H1 (cell line): ENCODE measurements at regions not wholly inside any gene's neighbourhood (a gene's known extent, or its start where the extent isn't known, plus 50 kb on each side); places are given as distances from the start of the nearest gene placed in this dataset.

Source experiments
- CTCF ChIA-PET: fragments of 300-600 bp; sonication (Branson Sonifier 250); formaldehyde crosslinking; loops from one replicate; lab custom pipeline; 2021; ENCODE audit not compliant: partially characterized antibody; lab: Charles Lee
- POLR2A ChIA-PET: fragments of 300-600 bp; sonication (Branson Sonifier 250); formaldehyde crosslinking; loops from one replicate; lab custom pipeline; 2021; ENCODE audit warnings: inconsistent platforms; ENCODE audit not compliant: partially characterized antibody; lab: Charles Lee
- DNase-seq, 2 experiments: peaks; one replicate each; pipeline versions ENCODE4 v3.0.0 to v3.0.0-alpha.2; 2010 to 2022; ENCODE audit warnings: low spot score in 2 of 2, low read depth in 1 of 2, mixed read lengths in 1 of 2
- FAIRE-seq: peaks from 2 replicates; lab custom pipeline; 2011; peaks lifted over from hg19 to GRCh38; lab: Jason Lieb, UNC
- H2AFZ ChIP-seq: 2 replicates; pipeline ENCODE4 v1.8.1; 2012; ENCODE audit warnings: low read length, inconsistent platforms
- H2AK5ac ChIP-seq: 2 replicates; pipeline ENCODE4 v1.6.1; 2013; ENCODE audit warnings: low read depth, low read length
- H2BK120ac ChIP-seq: replicated peaks from 2 replicates; pipeline ENCODE3; 2013; ENCODE audit warnings: low read depth, low read length, inconsistent platforms
- H2BK12ac ChIP-seq: 2 replicates; pipeline ENCODE4 v1.6.1; 2013; ENCODE audit warnings: low read depth, low read length
- H2BK15ac ChIP-seq: 2 replicates; pipeline ENCODE4 v1.6.1; 2013; ENCODE audit warnings: low read length
- H2BK20ac ChIP-seq: 2 replicates; pipeline ENCODE4 v1.6.1; 2013; ENCODE audit warnings: low read length
- H2BK5ac ChIP-seq: 2 replicates; pipeline ENCODE4 v1.6.1; 2013; ENCODE audit warnings: low read depth, low read length
- H3K14ac ChIP-seq: 2 replicates; pipeline ENCODE4 v1.6.1; 2013; ENCODE audit warnings: inconsistent platforms; ENCODE audit not compliant: insufficient read length
- H3K18ac ChIP-seq: 2 replicates; pipeline ENCODE4 v1.6.1; 2013; ENCODE audit warnings: low read length; ENCODE audit errors: extremely low read depth
- H3K23ac ChIP-seq: 2 replicates; pipeline ENCODE4 v1.6.1; 2013; ENCODE audit warnings: inconsistent platforms; ENCODE audit not compliant: insufficient read length
- H3K23me2 ChIP-seq: 2 replicates; pipeline ENCODE4 v1.6.1; 2013; ENCODE audit warnings: low read depth, low read length
- H3K27ac ChIP-seq: 2 replicates; pipeline ENCODE4 v1.6.1; 2011; ENCODE audit warnings: low read depth, low read length, inconsistent platforms
- H3K27me3 ChIP-seq, 4 experiments: replicated peaks in 1 of 4; 1 replicate in 1 of 4; 2 replicates in 3 of 4; pipeline versions ENCODE4 v1.6.1 to v1.8.1; 2011 to 2013; ENCODE audit warnings: low read length in 3 of 4, mild to moderate bottlenecking in 3 of 4, inconsistent platforms in 2 of 4, mixed read lengths in 2 of 4, moderate library complexity in 1 of 4; ENCODE audit not compliant: control insufficient read depth in 3 of 4, insufficient read depth in 3 of 4; ENCODE audit errors: extremely low read depth in 1 of 4
- H3K36me3 ChIP-seq, 4 experiments: 2 replicates each; pipeline versions ENCODE4 v1.6.1 to v1.8.1; 2011 to 2013; ENCODE audit warnings: mild to moderate bottlenecking in 4 of 4, low read length in 3 of 4, moderate library complexity in 2 of 4, control low read depth in 1 of 4, inconsistent platforms in 1 of 4; ENCODE audit not compliant: insufficient read depth in 4 of 4, control insufficient read depth in 2 of 4
- H3K4ac ChIP-seq: replicated peaks from 2 replicates; pipeline ENCODE3; 2013; ENCODE audit warnings: low read length, low read depth, mixed read lengths, inconsistent platforms; ENCODE audit not compliant: insufficient read length
- H3K4me1 ChIP-seq, 4 experiments: replicated peaks in 1 of 4; 1 replicate in 1 of 4; 2 replicates in 3 of 4; pipeline versions ENCODE4 v1.6.1 to v1.8.1; 2011 to 2013; ENCODE audit warnings: low read length in 3 of 4, inconsistent platforms in 2 of 4, mixed read lengths in 1 of 4; ENCODE audit not compliant: insufficient read depth in 4 of 4, control insufficient read depth in 3 of 4
- H3K4me2 ChIP-seq, 2 experiments: 2 replicates each; pipeline versions ENCODE4 v1.6.1 to v1.8.1; 2011 to 2013; ENCODE audit warnings: low read depth in 2 of 2, low read length in 2 of 2, control low read depth in 1 of 2, inconsistent platforms in 1 of 2, mild to moderate bottlenecking in 1 of 2; ENCODE audit not compliant: insufficient read depth in 1 of 2
- H3K4me3 ChIP-seq, 4 experiments: fragments of 200-600, 300-600 bp in 1 of 4; sonication (generic), shearing (Covaris generic), sonication (Bioruptor Twin) in 1 of 4; 2 replicates each; pipeline versions ENCODE4 v1.5.1 to v1.8.1; 2011 to 2016; ENCODE audit warnings: low read length in 4 of 4, low read depth in 3 of 4, control low read depth in 2 of 4, inconsistent platforms in 2 of 4, mild to moderate bottlenecking in 2 of 4, mixed read lengths in 1 of 4, moderate library complexity in 1 of 4; ENCODE audit not compliant: insufficient read depth in 2 of 4; ENCODE audit errors: extremely low read depth in 1 of 4
- H3K56ac ChIP-seq: replicated peaks from 2 replicates; pipeline ENCODE3; 2013; ENCODE audit warnings: low read depth, mild to moderate bottlenecking, mixed read lengths, low read length, inconsistent platforms; ENCODE audit not compliant: insufficient read length
- H3K79me1 ChIP-seq: 2 replicates; pipeline ENCODE4 v1.6.1; 2013; ENCODE audit warnings: low read depth, low read length, control low read depth
- H3K79me2 ChIP-seq, 2 experiments: 2 replicates each; pipeline versions ENCODE4 v1.6.1 to v1.8.1; 2012 to 2013; ENCODE audit warnings: low read length in 2 of 2, mild to moderate bottlenecking in 2 of 2, inconsistent platforms in 1 of 2; ENCODE audit not compliant: insufficient read depth in 2 of 2, control insufficient read depth in 1 of 2
- H3K9ac ChIP-seq, 4 experiments: replicated peaks in 1 of 4; 1 replicate in 1 of 4; 2 replicates in 3 of 4; pipeline versions ENCODE4 v1.6.1 to v1.8.1; 2011 to 2013; ENCODE audit warnings: low read depth in 3 of 4, low read length in 3 of 4, control low read depth in 2 of 4, mild to moderate bottlenecking in 2 of 4, moderate library complexity in 2 of 4, inconsistent platforms in 1 of 4; ENCODE audit errors: extremely low read depth in 1 of 4
- H3K9me3 ChIP-seq, 2 experiments: 2 replicates each; pipeline versions ENCODE4 v1.6.1 to v1.8.1; 2012 to 2013; ENCODE audit warnings: mild to moderate bottlenecking in 2 of 2, moderate library complexity in 2 of 2, control low read depth in 1 of 2, inconsistent platforms in 1 of 2, low read depth in 1 of 2, low read length in 1 of 2, mixed read lengths in 1 of 2; ENCODE audit not compliant: insufficient read depth in 2 of 2
- H4K20me1 ChIP-seq, 2 experiments: replicated peaks in 1 of 2; 2 replicates each; pipeline versions ENCODE3 to v1.8.1; 2011 to 2013; ENCODE audit warnings: inconsistent platforms in 2 of 2, low read length in 2 of 2, mild to moderate bottlenecking in 1 of 2; ENCODE audit not compliant: insufficient read depth in 2 of 2, control insufficient read depth in 1 of 2
- H4K5ac ChIP-seq: 2 replicates; pipeline ENCODE4 v1.6.1; 2013; ENCODE audit warnings: low read length, low read depth, mixed read lengths, inconsistent platforms; ENCODE audit not compliant: insufficient read length
- H4K8ac ChIP-seq: 2 replicates; pipeline ENCODE4 v1.8.0; 2013; ENCODE audit warnings: mild to moderate bottlenecking, moderate library complexity, low read length, inconsistent platforms; ENCODE audit not compliant: insufficient read depth; ENCODE audit errors: extremely low read depth
- H4K91ac ChIP-seq: replicated peaks from 2 replicates; pipeline ENCODE3; 2013; ENCODE audit warnings: low read length, mixed read lengths, inconsistent platforms; ENCODE audit not compliant: insufficient read length
- RBBP5 ChIP-seq: IDR thresholded peaks from 2 replicates; pipeline ENCODE4 v1.7.1; 2012; ENCODE audit warnings: low read depth, mild to moderate bottlenecking, inconsistent platforms, low read length, moderate library complexity, borderline replicate concordance
- RXRA ChIP-seq: IDR thresholded peaks from 2 replicates; pipeline ENCODE4 v1.6.1; 2011; ENCODE audit warnings: low read depth, mild to moderate bottlenecking, low read length, moderate library complexity; ENCODE audit not compliant: insufficient read depth
- SP4 ChIP-seq: IDR thresholded peaks from 2 replicates; pipeline ENCODE4 v1.6.1; 2012; ENCODE audit warnings: low read length, inconsistent platforms
- WGBS, 2 experiments: shearing (Covaris generic) in 1 of 2; methylation state at CpG; one replicate each; pipeline versions ENCODE4 v1.1.6 to v1.1.7; 2013 to 2015; ENCODE audit warnings: low lambda C conversion rate in 2 of 2, mixed read lengths in 2 of 2, inconsistent platforms in 1 of 2, low coverage in 1 of 2, missing lambda C conversion rate in 1 of 2; ENCODE audit not compliant: insufficient replicate concordance in 2 of 2, insufficient coverage in 1 of 2, insufficient read length in 1 of 2; ENCODE audit errors: extremely low coverage in 1 of 2, missing lambda C conversion rate in 1 of 2; 5-methylcytosine and 5-hydroxymethylcytosine counted together

DNA sequence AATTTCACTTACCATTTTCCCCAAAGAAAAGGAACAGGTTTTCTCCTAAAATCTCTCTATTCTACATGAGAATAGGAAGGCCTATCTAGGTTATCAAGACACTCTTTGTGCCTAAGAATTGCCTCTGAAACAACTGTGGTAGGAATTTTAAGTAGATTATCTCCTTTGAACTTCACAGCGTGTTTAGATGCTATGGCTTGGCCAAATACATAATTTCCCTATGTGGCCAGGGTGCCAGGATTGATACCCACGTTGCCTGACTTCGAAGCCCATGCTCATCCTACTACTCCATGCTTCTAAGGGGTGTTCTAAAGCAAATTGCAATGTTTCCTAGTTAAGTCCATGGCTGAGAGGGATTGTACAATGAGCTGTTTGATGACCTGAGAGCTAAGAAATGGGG lies 241.5 kb upstream of the FBXO33 start:
- Histone ChIP-seq H4K20me1 (no peaks in the 10 kb centered on the region), H2BK5ac (no peak overlapping the region), H3K23ac (no peak overlapping the region), H3K4me3 (peak overlapping the region in 1 of 4 experiments; percentile 30; a peak in 1 of 8 replicates), H3K4me1 (peaks cover 0 to 12% (median 0%) of the 10 kb centered on the region in 4 experiments; a peak in 1 of 7 replicates), H2AFZ (no peak overlapping the region), H3K18ac (no peak overlapping the region), H3K27ac (no peak overlapping the region), H3K27me3 (no peaks in the 10 kb centered on the region), H4K5ac (no peak overlapping the region), H2BK15ac (no peak overlapping the region), H2AK5ac (no peak overlapping the region), H2BK120ac (no peak overlapping the region), H2BK20ac (no peak overlapping the region), H3K79me1 (no peaks in the 10 kb centered on the region), H2BK12ac (no peak overlapping the region), H4K91ac (no peak overlapping the region), H3K9me3 (no peaks in the 10 kb centered on the region), H3K36me3 (no peaks in the 10 kb centered on the region), H3K14ac (no peak overlapping the region), H4K8ac (no peak overlapping the region), H3K4ac (no peak overlapping the region), H3K4me2 (peak overlapping the region in 1 of 2 experiments; percentile 16; a peak in 2 of 4 replicates), H3K23me2 (no peaks in the 10 kb centered on the region), H3K9ac (no peak overlapping the region), H3K56ac (no peak overlapping the region), H3K79me2 (no peaks in the 10 kb centered on the region)
- ChIA-PET POLR2A (interaction anchor here (0.6 kb wide), 1 partner anchor 82 kb away, joined by 4 read pairs; no protein-coding TSS in a partner anchor), CTCF (interaction anchor here (1.7 kb wide), 1 partner anchor 9 kb away, joined by 5 read pairs; no protein-coding TSS in a partner anchor)
- WGBS, 2 experiments = 41% methylated on average over 3 of the region's 3 CpGs; no CpG with 5 or more reads in 1 of the 2 experiments
- peak in 1 of 2 experiments; percentile 2 for DNase-seq
- no peak for FAIRE-seq
- TF ChIP-seq SP4 = no peak
- no peak for TF ChIP-seq RBBP5
- no peak for TF ChIP-seq RXRA
